ENCODE measurements at regions not wholly inside any gene's neighbourhood (a gene's known extent, or its start where the extent isn't known, plus 50 kb on each side); places are given as distances from the start of the nearest gene placed in this dataset.

DNA sequence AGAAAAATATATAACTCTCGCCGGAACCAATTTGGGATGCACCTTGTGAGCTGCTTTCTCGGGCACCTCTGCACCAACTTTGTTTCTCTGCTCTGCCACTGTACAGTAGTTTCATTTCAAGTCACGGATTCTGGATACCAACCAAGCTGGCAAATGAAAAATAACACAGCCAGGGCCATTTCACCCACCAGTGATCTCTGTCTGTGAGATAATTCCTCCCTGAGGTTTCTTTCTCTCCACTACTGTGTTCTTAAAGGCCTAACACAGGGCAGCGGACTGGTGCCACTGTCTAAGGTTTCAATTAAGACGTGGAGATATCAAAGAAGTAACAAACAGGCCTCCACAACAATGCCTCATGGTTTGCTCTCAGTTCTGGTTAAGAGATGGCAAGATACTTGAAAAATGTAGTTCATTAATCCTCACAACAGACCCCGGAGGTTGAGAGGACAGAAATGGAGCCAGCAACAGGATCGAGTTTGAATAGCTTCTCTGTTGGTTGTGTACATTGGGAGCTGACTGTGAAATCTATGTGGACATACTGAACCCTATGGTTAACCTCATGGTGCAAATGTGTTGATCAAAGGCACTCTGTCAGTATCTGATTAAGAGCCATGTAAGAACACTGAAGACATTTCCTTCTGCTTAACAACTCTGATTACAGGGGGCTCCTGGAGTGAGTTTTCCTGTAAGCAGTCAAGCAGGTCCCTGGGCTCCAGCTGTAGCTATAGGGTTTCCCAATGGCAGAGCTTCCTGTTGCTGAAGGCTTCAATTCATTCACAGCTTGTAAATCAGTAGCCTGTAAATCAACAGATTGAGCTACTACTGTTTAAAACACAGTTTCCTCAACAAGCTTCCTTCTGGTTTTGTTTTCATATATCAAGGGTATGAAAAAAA, 470.5 kb downstream of the EPHA3 start:
- TF ChIP-seq, protein P1, sequence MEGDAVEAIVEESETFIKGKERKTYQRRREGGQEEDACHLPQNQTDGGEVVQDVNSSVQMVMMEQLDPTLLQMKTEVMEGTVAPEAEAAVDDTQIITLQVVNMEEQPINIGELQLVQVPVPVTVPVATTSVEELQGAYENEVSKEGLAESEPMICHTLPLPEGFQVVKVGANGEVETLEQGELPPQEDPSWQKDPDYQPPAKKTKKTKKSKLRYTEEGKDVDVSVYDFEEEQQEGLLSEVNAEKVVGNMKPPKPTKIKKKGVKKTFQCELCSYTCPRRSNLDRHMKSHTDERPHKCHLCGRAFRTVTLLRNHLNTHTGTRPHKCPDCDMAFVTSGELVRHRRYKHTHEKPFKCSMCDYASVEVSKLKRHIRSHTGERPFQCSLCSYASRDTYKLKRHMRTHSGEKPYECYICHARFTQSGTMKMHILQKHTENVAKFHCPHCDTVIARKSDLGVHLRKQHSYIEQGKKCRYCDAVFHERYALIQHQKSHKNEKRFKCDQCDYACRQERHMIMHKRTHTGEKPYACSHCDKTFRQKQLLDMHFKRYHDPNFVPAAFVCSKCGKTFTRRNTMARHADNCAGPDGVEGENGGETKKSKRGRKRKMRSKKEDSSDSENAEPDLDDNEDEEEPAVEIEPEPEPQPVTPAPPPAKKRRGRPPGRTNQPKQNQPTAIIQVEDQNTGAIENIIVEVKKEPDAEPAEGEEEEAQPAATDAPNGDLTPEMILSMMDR (IDR thresholded peaks at IDR 0.05), result no peak
- H3K4me3 Mint-ChIP-seq (ENCODE audit: unreplicated experiment), result no peak overlapping the region
- H3K4me1 Mint-ChIP-seq (ENCODE audit: unreplicated experiment), result no peaks in the 10 kb centered on the region
- H3K27me3 Mint-ChIP-seq (ENCODE audit: unreplicated experiment), result peaks cover 3% of the 10 kb centered on the region
- no peak overlapping the region for H3K27ac Mint-ChIP-seq (ENCODE audit: unreplicated experiment)
- H3K36me3 Mint-ChIP-seq (ENCODE audit: unreplicated experiment), result no peaks in the 10 kb centered on the region
- no peak for DNase-seq (ENCODE audit: extremely low spot score, unreplicated experiment)
- H3K9me3 Mint-ChIP-seq (ENCODE audit: unreplicated experiment), result no peaks in the 10 kb centered on the region

DNA sequence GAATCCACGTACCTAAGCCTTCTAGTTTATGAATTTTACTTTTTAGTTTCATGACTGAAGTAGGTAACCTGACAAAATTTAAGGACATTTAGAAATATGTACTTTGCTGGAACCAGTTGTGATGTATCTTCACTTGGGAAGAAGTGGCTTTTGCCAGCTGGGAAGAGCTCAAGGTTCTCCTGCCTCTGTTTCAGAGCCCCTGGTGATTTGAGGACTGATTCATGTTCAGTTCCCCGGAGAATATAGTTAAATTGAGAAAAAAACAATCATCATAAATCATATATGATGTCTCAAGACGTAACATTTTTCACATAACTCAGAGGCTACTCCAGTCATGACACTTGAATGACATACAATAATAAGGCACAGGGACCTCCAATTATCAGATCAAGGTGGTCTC, 473.4 kb downstream of the EPHA3 start:
- H3K36me3 Mint-ChIP-seq (ENCODE audit: unreplicated experiment), result no peaks in the 10 kb centered on the region
- no peak overlapping the region for H3K27ac Mint-ChIP-seq (ENCODE audit: unreplicated experiment)
- peaks cover 3% of the 10 kb centered on the region for H3K27me3 Mint-ChIP-seq (ENCODE audit: unreplicated experiment)
- TF ChIP-seq, protein P1 (IDR thresholded peaks at IDR 0.05), result no peak
- H3K9me3 Mint-ChIP-seq (ENCODE audit: unreplicated experiment), result no peaks in the 10 kb centered on the region
- no peak overlapping the region for H3K4me3 Mint-ChIP-seq (ENCODE audit: unreplicated experiment)
- DNase-seq (ENCODE audit: extremely low spot score, unreplicated experiment), result no peak
- no peaks in the 10 kb centered on the region for H3K4me1 Mint-ChIP-seq (ENCODE audit: unreplicated experiment)

DNA sequence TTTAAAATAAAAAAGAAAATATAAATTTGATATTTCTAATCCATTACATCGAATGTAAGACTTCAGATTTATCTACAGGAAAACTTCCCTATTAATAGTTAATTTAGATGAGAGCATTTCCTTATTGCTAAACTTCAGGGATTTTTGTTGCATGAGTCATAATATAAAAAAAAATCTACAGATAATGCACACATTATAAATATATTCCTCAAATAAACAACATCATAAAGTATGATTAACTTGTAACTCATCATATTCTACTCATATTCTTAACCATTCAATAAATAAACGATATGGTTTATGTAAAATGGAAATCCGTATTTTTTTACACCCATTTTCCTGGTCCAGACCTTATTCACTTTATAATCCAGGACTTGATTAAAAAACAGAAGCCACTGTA, 477.0 kb downstream of the EPHA3 start:
- no peak overlapping the region for H3K4me3 Mint-ChIP-seq (ENCODE audit: unreplicated experiment)

DNA sequence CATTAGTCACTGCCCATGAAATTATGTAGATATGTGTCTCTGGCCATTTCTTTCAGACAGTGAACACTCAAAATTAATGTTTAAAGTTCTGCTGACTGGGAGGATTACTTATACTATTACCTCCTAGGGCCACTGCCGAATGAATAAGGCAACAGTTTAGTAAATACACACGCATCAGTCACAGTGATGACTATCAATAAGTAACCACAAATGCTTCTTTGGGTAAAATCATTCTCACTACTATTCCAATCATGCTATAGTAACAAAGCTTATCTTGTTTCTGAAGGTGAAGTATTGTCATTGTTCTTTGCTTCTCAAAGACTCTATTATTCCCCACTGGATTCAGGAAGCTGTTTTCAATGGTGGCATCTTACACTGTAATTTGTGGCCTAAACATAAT, 478.8 kb downstream of the EPHA3 start:
- no peak for DNase-seq (ENCODE audit: extremely low spot score, unreplicated experiment)

More for the DNA sequence above, 477.0 kb downstream of the EPHA3 start:
- H3K36me3 Mint-ChIP-seq (ENCODE audit: unreplicated experiment), result no peaks in the 10 kb centered on the region
- no peak for DNase-seq (ENCODE audit: extremely low spot score, unreplicated experiment)
- no peaks in the 10 kb centered on the region for H3K4me1 Mint-ChIP-seq (ENCODE audit: unreplicated experiment)
- H3K27ac Mint-ChIP-seq (ENCODE audit: unreplicated experiment), result no peak overlapping the region
- peaks cover 3% of the 10 kb centered on the region for H3K27me3 Mint-ChIP-seq (ENCODE audit: unreplicated experiment)
- TF ChIP-seq, protein P1 (IDR thresholded peaks at IDR 0.05), result no peak
- H3K9me3 Mint-ChIP-seq (ENCODE audit: unreplicated experiment), result peaks cover 7% of the 10 kb centered on the region

DNA sequence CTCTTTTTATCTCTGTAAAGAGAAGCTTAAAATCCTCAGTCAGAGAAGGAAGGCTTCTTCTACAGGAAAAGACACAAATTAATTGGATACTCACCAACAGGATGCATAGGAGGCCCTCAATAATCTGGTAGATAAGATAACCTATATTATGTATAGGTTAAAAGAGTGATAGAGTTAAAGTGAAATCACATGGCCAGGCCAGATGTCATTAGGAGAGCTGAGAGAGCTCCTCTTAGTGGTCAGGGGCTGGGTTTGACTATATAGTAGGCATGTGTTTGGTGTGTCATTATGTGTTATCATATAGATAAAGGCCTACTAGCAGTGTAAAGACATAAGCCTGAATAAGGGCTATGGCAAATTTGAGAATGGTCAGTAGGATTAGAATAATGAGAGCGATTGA, 479.3 kb downstream of the EPHA3 start:
- no peak for DNase-seq (ENCODE audit: extremely low spot score, unreplicated experiment)
- Mint-ChIP-seq H3K9me3 (ENCODE audit: unreplicated experiment) (peaks cover 7% of the 10 kb centered on the region), H3K4me1 (ENCODE audit: unreplicated experiment) (no peaks in the 10 kb centered on the region), H3K27me3 (ENCODE audit: unreplicated experiment) (no peaks in the 10 kb centered on the region), H3K36me3 (ENCODE audit: unreplicated experiment) (no peaks in the 10 kb centered on the region), H3K27ac (ENCODE audit: unreplicated experiment) (no peak overlapping the region), H3K4me3 (ENCODE audit: unreplicated experiment) (no peak overlapping the region)
- TF ChIP-seq, protein P1 (IDR thresholded peaks at IDR 0.05), result no peak

More for the DNA sequence above, 478.8 kb downstream of the EPHA3 start:
- H3K9me3 Mint-ChIP-seq (ENCODE audit: unreplicated experiment), result peaks cover 7% of the 10 kb centered on the region
- H3K4me1 Mint-ChIP-seq (ENCODE audit: unreplicated experiment), result no peaks in the 10 kb centered on the region
- H3K27ac Mint-ChIP-seq (ENCODE audit: unreplicated experiment), result no peak overlapping the region
- H3K36me3 Mint-ChIP-seq (ENCODE audit: unreplicated experiment), result no peaks in the 10 kb centered on the region
- H3K27me3 Mint-ChIP-seq (ENCODE audit: unreplicated experiment), result no peaks in the 10 kb centered on the region
- H3K4me3 Mint-ChIP-seq (ENCODE audit: unreplicated experiment), result no peak overlapping the region
- TF ChIP-seq, protein P1 (IDR thresholded peaks at IDR 0.05), result no peak
